H9 (cell line): ENCODE measurements at regions not wholly inside any gene's neighbourhood (a gene's known extent, or its start where the extent isn't known, plus 50 kb on each side); places are given as distances from the start of the nearest gene placed in this dataset.

ENCODE experiments used
- DNase-seq: peaks from one replicate; pipeline ENCODE4 v3.0.0-alpha.2; 2017
- H2AFZ ChIP-seq: one replicate; pipeline ENCODE4 v1.6.1; 2013; ENCODE audit warnings: mild to moderate bottlenecking, low read length, control low read depth, moderate library complexity
- H2AK5ac ChIP-seq: 2 replicates; pipeline ENCODE4 v1.6.1; 2013; ENCODE audit warnings: low read length, control low read depth, mixed read lengths; ENCODE audit not compliant: insufficient read length
- H2BK120ac ChIP-seq: one replicate; pipeline ENCODE4 v1.6.1; 2013; ENCODE audit warnings: low read depth, mild to moderate bottlenecking, low read length, control low read depth, inconsistent platforms; ENCODE audit not compliant: poor library complexity, severe bottlenecking
- H2BK12ac ChIP-seq: 2 replicates; pipeline ENCODE4 v1.6.1; 2013; ENCODE audit warnings: low read length, control low read depth, mixed read lengths, low read depth; ENCODE audit not compliant: insufficient read length
- H2BK15ac ChIP-seq: 2 replicates; pipeline ENCODE4 v1.6.1; 2013; ENCODE audit warnings: low read depth, low read length, control low read depth
- H2BK20ac ChIP-seq: one replicate; pipeline ENCODE4 v1.6.1; 2013; ENCODE audit warnings: low read depth, mild to moderate bottlenecking, low read length, control low read depth, inconsistent platforms; ENCODE audit not compliant: poor library complexity, severe bottlenecking
- H2BK5ac ChIP-seq: 2 replicates; pipeline ENCODE4 v1.6.1; 2013; ENCODE audit warnings: low read length, control low read depth, mixed read lengths; ENCODE audit not compliant: insufficient read length
- H3K14ac ChIP-seq: 2 replicates; pipeline ENCODE4 v1.6.1; 2013; ENCODE audit warnings: low read length, control low read depth; ENCODE audit not compliant: insufficient read depth
- H3K18ac ChIP-seq: 2 replicates; pipeline ENCODE4 v1.6.1; 2013; ENCODE audit warnings: low read depth, mild to moderate bottlenecking, mixed read lengths, low read length, control low read depth; ENCODE audit not compliant: insufficient read length
- H3K23ac ChIP-seq: 2 replicates; pipeline ENCODE4 v1.6.1; 2013; ENCODE audit warnings: low read length, control low read depth, mixed read lengths, low read depth; ENCODE audit not compliant: insufficient read length
- H3K23me2 ChIP-seq: 2 replicates; pipeline ENCODE4 v1.6.1; 2013; ENCODE audit warnings: low read depth, mild to moderate bottlenecking, mixed read lengths, low read length, control low read depth; ENCODE audit not compliant: insufficient read length, poor library complexity, severe bottlenecking
- H3K27ac ChIP-seq: 2 replicates; pipeline ENCODE4 v1.5.1; 2013; ENCODE audit warnings: low read length, control low read depth, mixed read lengths, low read depth; ENCODE audit not compliant: insufficient read length
- H3K27me3 ChIP-seq: 2 replicates; pipeline ENCODE4 v1.6.1; 2013; ENCODE audit warnings: low read length, control low read depth, inconsistent platforms; ENCODE audit not compliant: insufficient read depth
- H3K4ac ChIP-seq: 2 replicates; pipeline ENCODE4 v1.6.1; 2013; ENCODE audit warnings: low read depth, mild to moderate bottlenecking, control low read depth, inconsistent platforms, low read length, moderate library complexity
- H3K4me1 ChIP-seq: 2 replicates; pipeline ENCODE4 v1.6.1; 2013; ENCODE audit warnings: low read length, control low read depth, inconsistent platforms; ENCODE audit not compliant: insufficient read depth
- H3K4me2 ChIP-seq: 2 replicates; pipeline ENCODE4 v1.6.1; 2013; ENCODE audit warnings: low read length, control low read depth, mixed read lengths; ENCODE audit not compliant: insufficient read length, insufficient read depth
- H3K56ac ChIP-seq: 2 replicates; pipeline ENCODE4 v1.6.1; 2013; ENCODE audit warnings: low read depth, mild to moderate bottlenecking, mixed read lengths, low read length, control low read depth; ENCODE audit not compliant: insufficient read length
- H3K79me1 ChIP-seq: 2 replicates; pipeline ENCODE4 v1.6.1; 2013; ENCODE audit warnings: low read depth, mild to moderate bottlenecking, moderate library complexity, low read length, control low read depth, inconsistent platforms; ENCODE audit not compliant: insufficient read depth, poor library complexity, severe bottlenecking
- H3K79me2 ChIP-seq: 2 replicates; pipeline ENCODE4 v1.6.1; 2013; ENCODE audit warnings: low read length, control low read depth, inconsistent platforms; ENCODE audit not compliant: insufficient read depth
- H3K9ac ChIP-seq: 2 replicates; pipeline ENCODE4 v1.6.1; 2013; ENCODE audit warnings: low read length, control low read depth, mixed read lengths; ENCODE audit not compliant: insufficient read length; ENCODE audit errors: extremely low read depth
- H3K9me3 ChIP-seq: one replicate; pipeline ENCODE4 v1.6.1; 2013; ENCODE audit warnings: low read depth, low read length, inconsistent platforms; ENCODE audit not compliant: control insufficient read depth
- H3T11ph ChIP-seq: one replicate; pipeline ENCODE4 v1.6.1; 2013; ENCODE audit warnings: mild to moderate bottlenecking, low read length, control low read depth, inconsistent platforms
- H4K20me1 ChIP-seq: one replicate; pipeline ENCODE4 v1.6.1; 2013; ENCODE audit not compliant: control insufficient read depth, insufficient read length, insufficient read depth
- H4K5ac ChIP-seq: 2 replicates; pipeline ENCODE4 v1.6.1; 2013; ENCODE audit warnings: low read depth, mild to moderate bottlenecking, mixed read lengths, low read length, control low read depth; ENCODE audit not compliant: insufficient read length
- H4K8ac ChIP-seq: replicated peaks from 2 replicates; pipeline ENCODE4 v1.6.1; 2013; ENCODE audit warnings: low read length, control low read depth, mixed read lengths, low read depth; ENCODE audit not compliant: insufficient read length
- H4K91ac ChIP-seq: 2 replicates; pipeline ENCODE4 v1.6.1; 2013; ENCODE audit warnings: low read depth, mild to moderate bottlenecking, moderate library complexity, mixed read lengths, low read length, control low read depth; ENCODE audit not compliant: insufficient read length
- H3K27ac Mint-ChIP-seq, 3 experiments: 2 replicates in 2 of 3; 3 replicates in 1 of 3; pipeline ENCODE4 v1.8.0; 2020 to 2021; ENCODE audit warnings: mixed read lengths in 3 of 3, mild to moderate bottlenecking in 1 of 3, moderate library complexity in 1 of 3
- H3K27me3 Mint-ChIP-seq: 2 replicates; pipeline ENCODE4 v1.8.0; 2021; ENCODE audit warnings: low read depth, mild to moderate bottlenecking, moderate library complexity, mixed read lengths
- H3K36me3 Mint-ChIP-seq, 3 experiments: 2 replicates in 2 of 3; 3 replicates in 1 of 3; pipeline ENCODE4 v1.8.0; 2020 to 2021; ENCODE audit warnings: low read depth in 3 of 3, mixed read lengths in 3 of 3; ENCODE audit not compliant: insufficient read depth in 1 of 3
- H3K4me1 Mint-ChIP-seq, 2 experiments: 2 replicates each; pipeline ENCODE4 v1.8.0; 2020; ENCODE audit warnings: mixed read lengths in 2 of 2
- H3K4me3 Mint-ChIP-seq, 2 experiments: 2 replicates in 1 of 2; 3 replicates in 1 of 2; pipeline ENCODE4 v1.8.0; 2020 to 2021; ENCODE audit warnings: mild to moderate bottlenecking in 2 of 2, mixed read lengths in 2 of 2, moderate library complexity in 1 of 2
- H3K9me3 Mint-ChIP-seq, 2 experiments: 2 replicates in 1 of 2; 3 replicates in 1 of 2; pipeline ENCODE4 v1.8.0; 2020; ENCODE audit warnings: mild to moderate bottlenecking in 2 of 2, mixed read lengths in 2 of 2, moderate library complexity in 1 of 2
- CTCF ChIP-seq: fragments of 200-600 bp; sonication (generic); conservative IDR thresholded peaks from 3 replicates; pipeline ENCODE4 v1.8.0; 2021; ENCODE audit warnings: antibody characterized with exemption, mild to moderate bottlenecking
- WGBS: extraction: QIAGEN DNeasy Blood & Tissue Kit; methylation state at CpG from one replicate; pipeline ENCODE4 v1.1.7; 2013; ENCODE audit warnings: missing lambda C conversion rate, low lambda C conversion rate, mixed read lengths; ENCODE audit not compliant: insufficient read length; ENCODE audit errors: extremely low coverage; 5-methylcytosine and 5-hydroxymethylcytosine counted together

GRCh38 chr10:83582407-83583095, 556.8 kb upstream of the GHITM start:
- no peak overlapping the region for H3K9ac ChIP-seq
- Mint-ChIP-seq H3K4me1 (peaks cover 9 to 13% of the 10 kb centered on the region in 2 experiments; a peak in 3 of 4 replicates), H3K9me3 (peaks cover 7 to 8% of the 10 kb centered on the region in 2 experiments; a peak in 3 of 5 replicates), H3K27ac (peak overlapping the region in 1 of 3 experiments; percentile 74; a peak in 1 of 7 replicates), H3K4me3 (no peak overlapping the region), H3K36me3 (peaks cover 0 to 6% (median 0%) of the 10 kb centered on the region in 3 experiments; a peak in 2 of 7 replicates), H3K27me3 (peaks cover 2% of the 10 kb centered on the region; the same call in 1 of the 2 replicates)
- H2BK12ac ChIP-seq, result no peak overlapping the region
- DNase-seq, result no peak
- H2BK20ac ChIP-seq, result no peak overlapping the region
- no peak overlapping the region for H3K14ac ChIP-seq
- no peak overlapping the region for H2AK5ac ChIP-seq
- no peak overlapping the region for H2BK15ac ChIP-seq
- H3K23me2 ChIP-seq, result no peaks in the 10 kb centered on the region
- no CpG with 5 or more reads among the region's 3 CpGs for WGBS
- H3K79me1 ChIP-seq, result no peaks in the 10 kb centered on the region
- H4K20me1 ChIP-seq, result no peaks in the 10 kb centered on the region
- no peak for TF ChIP-seq CTCF
- H3K79me2 ChIP-seq, result no peaks in the 10 kb centered on the region
- H4K91ac ChIP-seq, result no peak overlapping the region
- H3K23ac ChIP-seq, result no peak overlapping the region
- H3K27me3 ChIP-seq, result no peaks in the 10 kb centered on the region
- H2BK5ac ChIP-seq, result no peak overlapping the region
- no peak overlapping the region for H3K4me2 ChIP-seq
- no peak overlapping the region for H3K18ac ChIP-seq
- H3K4me1 ChIP-seq, result no peaks in the 10 kb centered on the region
- no peak overlapping the region for H3K27ac ChIP-seq
- no peak overlapping the region for H2BK120ac ChIP-seq
- no peak overlapping the region for H3T11ph ChIP-seq
- H2AFZ ChIP-seq, result no peak overlapping the region
- no peak overlapping the region for H4K5ac ChIP-seq
- no peak overlapping the region for H3K56ac ChIP-seq
- no peaks in the 10 kb centered on the region for H3K9me3 ChIP-seq
- no peak overlapping the region for H4K8ac ChIP-seq
- H3K4ac ChIP-seq, result no peak overlapping the region
